SK-N-SH (cell line): ENCODE measurements at regions not wholly inside any gene's neighbourhood (a gene's known extent, or its start where the extent isn't known, plus 50 kb on each side); places are given as distances from the start of the nearest gene placed in this dataset.

Experiments
- CTCF ChIA-PET: fragments of 300-600, 350-600 bp; formaldehyde crosslinking; extraction: SDS; loops from one replicate; lab custom pipeline; 2021; lab: Yijun Ruan, JAX
- POLR2A ChIA-PET: fragments of 350-600 bp; sonication (Branson Sonifier 250); formaldehyde crosslinking; extraction: SDS; loops from one replicate; lab custom pipeline; 2020; ENCODE audit warnings: antibody characterized with exemption, inconsistent platforms; lab: Yijun Ruan, JAX
- DNase-seq: peaks from one replicate; pipeline ENCODE4 v3.0.0; 2012
- H2AFZ ChIP-seq: fragments of 200-600 bp; sonication (generic); 2 replicates; pipeline ENCODE4 v1.8.1; 2016; ENCODE audit warnings: antibody characterized with exemption, mild to moderate bottlenecking, low read depth
- H3F3A ChIP-seq: fragments of 200-600 bp; sonication (generic); replicated peaks from 2 replicates; pipeline ENCODE3; 2016; ENCODE audit warnings: antibody characterized with exemption, mild to moderate bottlenecking; ENCODE audit not compliant: insufficient read depth
- H3K27ac ChIP-seq, 2 experiments: fragments of 200-500 bp in 1 of 2; fragments of 200-600 bp in 1 of 2; sonication (Bioruptor generic) in 1 of 2; sonication (generic), shearing (Covaris generic) in 1 of 2; 2 replicates each; pipeline versions ENCODE4 v1.5.1 to v1.6.1; 2014 to 2016; ENCODE audit warnings: low read depth in 2 of 2, inconsistent platforms in 1 of 2, low read length in 1 of 2, mild to moderate bottlenecking in 1 of 2, mixed read lengths in 1 of 2
- H3K27me3 ChIP-seq: fragments of 200-600 bp; sonication (generic), shearing (Covaris generic); 2 replicates; pipeline ENCODE4 v1.6.1; 2016; ENCODE audit warnings: mixed run types; ENCODE audit not compliant: insufficient read depth
- H3K36me3 ChIP-seq, 2 experiments: fragments of 200-500 bp in 1 of 2; fragments of 200-600 bp in 1 of 2; sonication (Bioruptor generic) in 1 of 2; sonication (generic) in 1 of 2; replicated peaks in 1 of 2; 2 replicates each; pipeline versions ENCODE3 to v1.5.1; 2014 to 2016; ENCODE audit warnings: low read length in 1 of 2, mild to moderate bottlenecking in 1 of 2; ENCODE audit not compliant: insufficient read depth in 2 of 2, control insufficient read depth in 1 of 2
- H3K4me1 ChIP-seq, 2 experiments: fragments of 200-500 bp in 1 of 2; fragments of 200-600 bp in 1 of 2; sonication (Bioruptor generic) in 1 of 2; sonication (generic), shearing (Covaris generic) in 1 of 2; 2 replicates each; pipeline versions ENCODE4 v1.5.1 to v1.6.1; 2014 to 2016; ENCODE audit warnings: low read depth in 1 of 2, low read length in 1 of 2, mixed run types in 1 of 2; ENCODE audit not compliant: insufficient read depth in 2 of 2, control insufficient read depth in 1 of 2
- H3K4me2 ChIP-seq: fragments of 200-600 bp; sonication (generic), shearing (Covaris generic); 2 replicates; pipeline ENCODE4 v1.6.1; 2017; ENCODE audit warnings: mixed run types
- H3K4me3 ChIP-seq, 2 experiments: fragments of 200-500 bp in 1 of 2; fragments of 200-600 bp in 1 of 2; sonication (Bioruptor generic) in 1 of 2; sonication (generic), shearing (Covaris generic) in 1 of 2; 2 replicates each; pipeline versions ENCODE4 v1.5.1 to v1.8.1; 2014 to 2016; ENCODE audit warnings: low read depth in 2 of 2, inconsistent platforms in 1 of 2, low read length in 1 of 2, mild to moderate bottlenecking in 1 of 2, mixed read lengths in 1 of 2, moderate library complexity in 1 of 2
- H3K79me2 ChIP-seq: fragments of 200-600 bp; sonication (generic); 2 replicates; pipeline ENCODE4 v1.8.1; 2017; ENCODE audit warnings: mild to moderate bottlenecking; ENCODE audit not compliant: insufficient read depth
- H3K9ac ChIP-seq: fragments of 200-600 bp; sonication (generic); 2 replicates; pipeline ENCODE4 v1.6.1; 2017; ENCODE audit warnings: mixed run types
- H3K9me2 ChIP-seq: fragments of 200-600 bp; sonication (generic); 2 replicates; pipeline ENCODE4 v1.6.1; 2017; ENCODE audit warnings: mixed run types
- H3K9me3 ChIP-seq: fragments of 200-600 bp; sonication (generic); 2 replicates; pipeline ENCODE4 v1.6.1; 2017; ENCODE audit warnings: mixed run types, mild to moderate bottlenecking, moderate library complexity
- H4K20me1 ChIP-seq: fragments of 200-600 bp; sonication (generic); 2 replicates; pipeline ENCODE4 v1.6.1; 2017; ENCODE audit warnings: mild to moderate bottlenecking, mixed run types; ENCODE audit not compliant: insufficient read depth
- ELF1 ChIP-seq: IDR thresholded peaks from 2 replicates; pipeline ENCODE4 v1.4.0; 2012
- EZH2phosphoT487 ChIP-seq: fragments of 200-600 bp; sonication (generic); IDR thresholded peaks from 2 replicates; pipeline ENCODE4 v1.6.1; 2017; ENCODE audit warnings: low read depth, mixed run types, mild to moderate bottlenecking, antibody characterized with exemption, moderate library complexity, borderline replicate concordance
- FOXM1 ChIP-seq: IDR thresholded peaks from 2 replicates; pipeline ENCODE4 v1.4.0; 2012; ENCODE audit warnings: low read depth, mild to moderate bottlenecking
- JUND ChIP-seq: IDR thresholded peaks from 2 replicates; pipeline ENCODE4 v1.4.0; 2012
- MXI1 ChIP-seq: IDR thresholded peaks from 2 replicates; pipeline ENCODE4 v1.6.1; 2012; ENCODE audit warnings: mild to moderate bottlenecking, low read depth, low read length, improper control_type of control experiment
- NRF1 ChIP-seq: IDR thresholded peaks from 2 replicates; pipeline ENCODE4 v1.6.1; 2012; ENCODE audit warnings: low read depth, mild to moderate bottlenecking, low read length
- POLR2AphosphoS5 ChIP-seq: IDR thresholded peaks from 2 replicates; pipeline ENCODE4 v1.6.1; 2012; ENCODE audit warnings: low read depth, low read length
- RCOR1 ChIP-seq: fragments of 150-350 bp; IDR thresholded peaks from 2 replicates; pipeline ENCODE4 v1.6.1; 2017; ENCODE audit warnings: antibody characterized with exemption, low read length
- RXRA ChIP-seq: IDR thresholded peaks from 2 replicates; pipeline ENCODE4 v1.4.0; 2012; ENCODE audit warnings: low read depth, mild to moderate bottlenecking, borderline replicate concordance
- SIN3A ChIP-seq: IDR thresholded peaks from 2 replicates; pipeline ENCODE4 v1.6.1; 2012; ENCODE audit warnings: low read depth, mild to moderate bottlenecking, low read length, moderate library complexity, borderline replicate concordance
- WGBS: methylation state at CpG from one replicate; pipeline ENCODE4 v1.1.6; 2017; ENCODE audit warnings: low lambda C conversion rate; 5-methylcytosine and 5-hydroxymethylcytosine counted together
- TF ChIP-seq, protein P1 (sequence below): fragments of 150-350 bp; IDR thresholded peaks from 2 replicates; pipeline ENCODE4 v1.6.1; 2016; ENCODE audit warnings: mild to moderate bottlenecking, low read depth, low read length
- TF ChIP-seq, protein P2 (sequence below): IDR thresholded peaks from 2 replicates; pipeline ENCODE4 v1.4.0; 2012; ENCODE audit warnings: low read depth, borderline replicate concordance
- TF ChIP-seq, protein P3 (sequence below): IDR thresholded peaks from 2 replicates; pipeline ENCODE4; 2012

DNA sequence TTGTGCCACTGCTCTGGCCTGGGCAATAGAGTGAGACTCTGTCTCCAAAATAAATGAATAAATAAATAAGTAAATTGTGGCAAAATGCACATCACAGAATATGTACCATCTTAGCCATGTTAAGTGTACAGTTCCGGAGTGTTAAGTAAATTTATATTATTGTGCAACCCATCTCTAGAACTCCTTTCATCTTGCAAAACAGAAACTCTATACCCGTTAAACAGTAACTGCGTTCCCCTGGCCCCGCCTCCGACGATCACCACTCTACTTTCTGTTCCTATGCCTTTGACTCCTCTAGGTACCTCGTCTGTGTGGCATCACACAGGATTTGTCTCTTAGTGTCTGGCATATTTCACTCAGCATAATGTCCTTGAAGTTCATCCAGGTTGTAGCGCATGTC is 356.4 kb upstream of the FOXK1 start (continued):
- TF ChIP-seq, protein P1, sequence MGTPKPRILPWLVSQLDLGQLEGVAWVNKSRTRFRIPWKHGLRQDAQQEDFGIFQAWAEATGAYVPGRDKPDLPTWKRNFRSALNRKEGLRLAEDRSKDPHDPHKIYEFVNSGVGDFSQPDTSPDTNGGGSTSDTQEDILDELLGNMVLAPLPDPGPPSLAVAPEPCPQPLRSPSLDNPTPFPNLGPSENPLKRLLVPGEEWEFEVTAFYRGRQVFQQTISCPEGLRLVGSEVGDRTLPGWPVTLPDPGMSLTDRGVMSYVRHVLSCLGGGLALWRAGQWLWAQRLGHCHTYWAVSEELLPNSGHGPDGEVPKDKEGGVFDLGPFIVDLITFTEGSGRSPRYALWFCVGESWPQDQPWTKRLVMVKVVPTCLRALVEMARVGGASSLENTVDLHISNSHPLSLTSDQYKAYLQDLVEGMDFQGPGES, result no peak

DNA sequence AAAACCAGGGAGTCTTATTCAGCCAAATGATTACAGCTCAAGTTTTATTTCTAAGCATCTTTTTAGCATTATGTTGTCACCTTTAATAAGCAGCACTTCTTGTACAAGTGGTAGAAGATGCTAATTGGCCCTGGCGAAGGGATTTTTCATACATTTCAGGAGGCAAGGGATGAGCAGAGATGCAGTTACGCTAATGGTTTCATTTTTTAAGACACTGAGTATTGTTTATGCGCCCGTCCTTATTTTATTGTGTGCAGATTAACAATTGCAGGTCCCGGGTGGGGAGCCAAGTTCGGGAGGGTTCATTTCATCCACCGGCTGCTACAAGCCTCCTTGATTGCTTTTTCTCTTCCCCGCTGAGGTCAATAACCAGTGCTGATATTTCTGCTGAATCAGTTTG is 350.4 kb upstream of the FOXK1 start:
- CTCF ChIA-PET, result no interaction called here
- no peak overlapping the region for H3K9ac ChIP-seq
- no peaks in the 10 kb centered on the region for H3K79me2 ChIP-seq
- 54% methylated on average over 8 of the region's 8 CpGs for WGBS
- H3K9me2 ChIP-seq, result no peaks in the 10 kb centered on the region
- H3K4me2 ChIP-seq, result no peak overlapping the region
- H3K4me1 ChIP-seq, result no peaks in the 10 kb centered on the region; a peak in 1 of 4 replicates
- H3F3A ChIP-seq, result no peaks in the 10 kb centered on the region
- DNase-seq, result no peak
- POLR2A ChIA-PET, result no interaction called here
- no peak overlapping the region for H2AFZ ChIP-seq
- no peaks in the 10 kb centered on the region for H4K20me1 ChIP-seq
- H3K36me3 ChIP-seq, result no peaks in the 10 kb centered on the region
- H3K27ac ChIP-seq, result no peak overlapping the region
- no peak for TF ChIP-seq RXRA
- TF ChIP-seq MXI1, result no peak
- TF ChIP-seq ELF1, result no peak
- no peak for TF ChIP-seq SIN3A
- TF ChIP-seq RCOR1, result no peak
- TF ChIP-seq JUND, result no peak
- TF ChIP-seq, protein P2, sequence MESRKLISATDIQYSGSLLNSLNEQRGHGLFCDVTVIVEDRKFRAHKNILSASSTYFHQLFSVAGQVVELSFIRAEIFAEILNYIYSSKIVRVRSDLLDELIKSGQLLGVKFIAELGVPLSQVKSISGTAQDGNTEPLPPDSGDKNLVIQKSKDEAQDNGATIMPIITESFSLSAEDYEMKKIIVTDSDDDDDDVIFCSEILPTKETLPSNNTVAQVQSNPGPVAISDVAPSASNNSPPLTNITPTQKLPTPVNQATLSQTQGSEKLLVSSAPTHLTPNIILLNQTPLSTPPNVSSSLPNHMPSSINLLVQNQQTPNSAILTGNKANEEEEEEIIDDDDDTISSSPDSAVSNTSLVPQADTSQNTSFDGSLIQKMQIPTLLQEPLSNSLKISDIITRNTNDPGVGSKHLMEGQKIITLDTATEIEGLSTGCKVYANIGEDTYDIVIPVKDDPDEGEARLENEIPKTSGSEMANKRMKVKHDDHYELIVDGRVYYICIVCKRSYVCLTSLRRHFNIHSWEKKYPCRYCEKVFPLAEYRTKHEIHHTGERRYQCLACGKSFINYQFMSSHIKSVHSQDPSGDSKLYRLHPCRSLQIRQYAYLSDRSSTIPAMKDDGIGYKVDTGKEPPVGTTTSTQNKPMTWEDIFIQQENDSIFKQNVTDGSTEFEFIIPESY, result no peak
- TF ChIP-seq, protein P1, result no peak
- TF ChIP-seq, protein P3, sequence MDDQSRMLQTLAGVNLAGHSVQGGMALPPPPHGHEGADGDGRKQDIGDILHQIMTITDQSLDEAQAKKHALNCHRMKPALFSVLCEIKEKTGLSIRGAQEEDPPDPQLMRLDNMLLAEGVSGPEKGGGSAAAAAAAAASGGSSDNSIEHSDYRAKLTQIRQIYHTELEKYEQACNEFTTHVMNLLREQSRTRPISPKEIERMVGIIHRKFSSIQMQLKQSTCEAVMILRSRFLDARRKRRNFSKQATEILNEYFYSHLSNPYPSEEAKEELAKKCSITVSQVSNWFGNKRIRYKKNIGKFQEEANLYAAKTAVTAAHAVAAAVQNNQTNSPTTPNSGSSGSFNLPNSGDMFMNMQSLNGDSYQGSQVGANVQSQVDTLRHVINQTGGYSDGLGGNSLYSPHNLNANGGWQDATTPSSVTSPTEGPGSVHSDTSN, result no peak
- no peak for TF ChIP-seq NRF1
- no peak for TF ChIP-seq POLR2AphosphoS5
- TF ChIP-seq FOXM1, result no peak
- no peak for TF ChIP-seq EZH2phosphoT487
- TF ChIP-seq, all 33 proteins: peak for 0
- H3K27me3 ChIP-seq, result no peaks in the 10 kb centered on the region
- peaks cover 8% of the 10 kb centered on the region; the same call in 1 of the 2 replicates for H3K9me3 ChIP-seq
- no peak overlapping the region for H3K4me3 ChIP-seq
